Cardiac muscle cell (in vitro differentiated cells and primary cell): ENCODE measurements at regions not wholly inside any gene's neighbourhood (a gene's known extent, or its start where the extent isn't known, plus 50 kb on each side); places are given as distances from the start of the nearest gene placed in this dataset.

Experiments used
- DNase-seq, 2 donors: peaks; one replicate each; pipeline versions ENCODE4 v3.0.0 to v3.0.0-alpha.2; 2010 to 2017; ENCODE audit warnings: low read depth in 1 of 2, low spot score in 1 of 2
- H3K27ac ChIP-seq: fragments of 200-600 bp; sonication (generic); 2 replicates; pipeline ENCODE4 v1.5.1; 2016
- H3K27me3 ChIP-seq: fragments of 200-600 bp; sonication (generic); 2 replicates; pipeline ENCODE4 v1.6.0; 2016; ENCODE audit warnings: control low read depth
- H3K36me3 ChIP-seq: fragments of 200-600 bp; sonication (generic); 2 replicates; pipeline ENCODE4 v1.5.1; 2016; ENCODE audit warnings: control low read depth
- H3K4me1 ChIP-seq: fragments of 200-600 bp; sonication (generic); 2 replicates; pipeline ENCODE4 v1.8.1; 2017; ENCODE audit warnings: low read depth, mild to moderate bottlenecking, mixed run types
- H3K4me3 ChIP-seq: fragments of 200-600 bp; sonication (generic); 2 replicates; pipeline ENCODE4 v1.5.1; 2016; ENCODE audit warnings: mild to moderate bottlenecking
- H3K9me3 ChIP-seq: fragments of 200-600 bp; sonication (generic); 2 replicates; pipeline ENCODE4 v1.5.1; 2017; ENCODE audit warnings: low read depth, mild to moderate bottlenecking, control low read depth
- TF ChIP-seq, protein P1 (sequence below): IDR thresholded peaks from 2 replicates; pipeline ENCODE4 v1.5.1; 2012; ENCODE audit warnings: low read depth, mild to moderate bottlenecking, low read length

DNA sequence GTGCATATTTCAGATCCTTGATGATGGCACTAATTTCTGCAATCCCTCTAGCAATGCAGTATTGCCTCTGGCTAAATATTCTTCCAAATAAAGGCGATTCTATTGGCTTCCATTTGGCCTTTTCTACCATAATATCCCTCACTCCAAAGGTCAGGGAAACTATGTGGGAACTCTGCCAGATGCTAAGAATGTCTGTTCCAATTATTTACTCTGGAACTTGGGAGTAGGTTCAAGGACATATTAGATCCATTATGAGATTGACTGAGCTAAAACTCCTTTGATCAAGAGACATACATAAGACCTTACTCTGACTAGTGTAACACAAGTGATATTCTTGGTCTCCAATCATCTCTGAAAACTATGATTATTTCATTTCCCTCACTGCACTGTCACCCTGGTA, 674.5 kb upstream of the NECTIN3 start:
- Histone ChIP-seq H3K4me1 (no peaks in the 10 kb centered on the region), H3K9me3 (no peaks in the 10 kb centered on the region), H3K4me3 (no peak overlapping the region), H3K27me3 (no peaks in the 10 kb centered on the region), H3K27ac (no peak overlapping the region), H3K36me3 (no peaks in the 10 kb centered on the region)
- DNase-seq = no peak
- TF ChIP-seq, protein P1, sequence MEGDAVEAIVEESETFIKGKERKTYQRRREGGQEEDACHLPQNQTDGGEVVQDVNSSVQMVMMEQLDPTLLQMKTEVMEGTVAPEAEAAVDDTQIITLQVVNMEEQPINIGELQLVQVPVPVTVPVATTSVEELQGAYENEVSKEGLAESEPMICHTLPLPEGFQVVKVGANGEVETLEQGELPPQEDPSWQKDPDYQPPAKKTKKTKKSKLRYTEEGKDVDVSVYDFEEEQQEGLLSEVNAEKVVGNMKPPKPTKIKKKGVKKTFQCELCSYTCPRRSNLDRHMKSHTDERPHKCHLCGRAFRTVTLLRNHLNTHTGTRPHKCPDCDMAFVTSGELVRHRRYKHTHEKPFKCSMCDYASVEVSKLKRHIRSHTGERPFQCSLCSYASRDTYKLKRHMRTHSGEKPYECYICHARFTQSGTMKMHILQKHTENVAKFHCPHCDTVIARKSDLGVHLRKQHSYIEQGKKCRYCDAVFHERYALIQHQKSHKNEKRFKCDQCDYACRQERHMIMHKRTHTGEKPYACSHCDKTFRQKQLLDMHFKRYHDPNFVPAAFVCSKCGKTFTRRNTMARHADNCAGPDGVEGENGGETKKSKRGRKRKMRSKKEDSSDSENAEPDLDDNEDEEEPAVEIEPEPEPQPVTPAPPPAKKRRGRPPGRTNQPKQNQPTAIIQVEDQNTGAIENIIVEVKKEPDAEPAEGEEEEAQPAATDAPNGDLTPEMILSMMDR = no peak

DNA sequence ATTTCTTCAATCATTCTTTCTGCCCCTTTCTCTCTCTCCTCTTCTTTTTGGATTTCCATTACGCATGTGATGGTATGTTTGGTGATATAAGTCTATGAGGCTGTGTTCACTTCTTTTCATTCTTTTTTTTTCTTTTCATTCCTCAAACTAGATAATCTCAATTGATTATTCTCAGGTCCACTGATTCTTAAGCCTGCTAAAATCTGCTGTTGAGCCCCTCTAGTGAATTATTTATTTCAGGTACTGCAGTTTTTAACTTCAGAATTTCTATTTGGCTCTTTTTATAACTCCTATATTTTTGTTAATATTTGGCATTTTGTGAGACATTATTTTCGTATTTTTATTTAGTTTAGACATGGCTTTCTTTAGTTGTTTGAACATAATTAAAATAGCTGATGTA, 671.3 kb upstream of the NECTIN3 start:
- no peaks in the 10 kb centered on the region for H3K36me3 ChIP-seq
- DNase-seq = no peak
- H3K9me3 ChIP-seq = no peaks in the 10 kb centered on the region
- no peaks in the 10 kb centered on the region for H3K27me3 ChIP-seq
- H3K4me3 ChIP-seq = no peak overlapping the region
- H3K27ac ChIP-seq = no peak overlapping the region
- H3K4me1 ChIP-seq = no peaks in the 10 kb centered on the region
- TF ChIP-seq, protein P1 = no peak

DNA sequence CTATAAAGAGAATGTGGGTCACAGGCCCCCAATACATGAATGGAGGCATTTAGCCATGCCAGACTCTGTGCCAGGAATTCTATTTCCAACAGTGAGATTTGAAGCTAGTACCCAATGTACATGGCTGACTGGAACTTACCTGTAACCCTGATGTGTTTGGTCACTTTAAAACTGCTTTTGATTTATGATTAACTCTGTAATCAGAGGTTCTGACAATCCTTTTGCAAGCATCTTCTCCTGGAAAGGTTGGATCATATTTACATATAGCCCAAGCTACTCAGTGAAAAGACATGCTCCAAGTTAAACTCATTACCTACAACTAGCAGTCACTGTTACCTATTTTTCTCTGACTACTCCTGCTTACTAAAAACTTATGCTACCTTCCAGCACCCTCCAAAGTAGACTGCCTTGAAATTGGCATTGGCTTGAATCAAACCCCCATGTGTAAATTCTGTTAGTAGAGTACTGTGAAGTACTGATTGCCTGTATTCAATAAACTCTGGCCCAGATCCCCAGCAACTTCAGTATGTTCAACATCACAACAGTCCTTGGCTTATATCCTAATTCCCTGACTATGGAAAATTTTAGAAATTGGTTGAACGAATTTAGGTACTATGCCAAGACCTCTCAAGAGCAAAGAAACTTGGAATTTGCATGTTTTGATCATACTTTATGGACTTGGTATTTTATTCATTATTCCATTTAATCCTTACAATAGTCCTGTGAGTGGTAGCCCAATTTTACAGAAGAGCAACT, 665.6 kb upstream of the NECTIN3 start:
- H3K36me3 ChIP-seq = no peaks in the 10 kb centered on the region
- no peak for DNase-seq
- TF ChIP-seq, protein P1 = no peak
- no peak overlapping the region for H3K4me3 ChIP-seq
- no peaks in the 10 kb centered on the region for H3K4me1 ChIP-seq
- H3K27ac ChIP-seq = no peak overlapping the region
- H3K9me3 ChIP-seq = no peaks in the 10 kb centered on the region
- no peaks in the 10 kb centered on the region for H3K27me3 ChIP-seq

DNA sequence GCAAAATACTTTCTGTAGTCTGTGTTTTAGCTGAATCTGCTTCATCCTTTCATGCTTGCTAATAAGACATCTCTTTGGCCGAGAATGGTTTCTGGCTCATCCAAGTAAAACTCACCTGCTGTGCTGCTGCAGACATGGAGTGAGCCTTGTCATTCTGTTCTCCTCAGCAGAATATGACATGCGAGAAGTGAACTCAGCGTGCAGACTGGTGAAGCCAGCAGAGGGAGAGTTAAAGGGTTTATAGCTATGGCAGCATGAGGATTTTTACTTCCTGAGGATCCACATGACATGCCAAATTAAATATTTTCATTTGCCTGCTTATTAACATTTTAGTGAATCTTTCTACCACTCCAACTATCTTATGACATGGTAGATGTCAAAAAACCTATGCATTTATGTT, 658.4 kb upstream of the NECTIN3 start:
- Histone ChIP-seq H3K27me3 (no peaks in the 10 kb centered on the region), H3K4me3 (no peak overlapping the region), H3K9me3 (no peaks in the 10 kb centered on the region), H3K27ac (no peak overlapping the region), H3K4me1 (no peaks in the 10 kb centered on the region), H3K36me3 (no peaks in the 10 kb centered on the region)
- TF ChIP-seq, protein P1 = no peak
- DNase-seq = no peak

DNA sequence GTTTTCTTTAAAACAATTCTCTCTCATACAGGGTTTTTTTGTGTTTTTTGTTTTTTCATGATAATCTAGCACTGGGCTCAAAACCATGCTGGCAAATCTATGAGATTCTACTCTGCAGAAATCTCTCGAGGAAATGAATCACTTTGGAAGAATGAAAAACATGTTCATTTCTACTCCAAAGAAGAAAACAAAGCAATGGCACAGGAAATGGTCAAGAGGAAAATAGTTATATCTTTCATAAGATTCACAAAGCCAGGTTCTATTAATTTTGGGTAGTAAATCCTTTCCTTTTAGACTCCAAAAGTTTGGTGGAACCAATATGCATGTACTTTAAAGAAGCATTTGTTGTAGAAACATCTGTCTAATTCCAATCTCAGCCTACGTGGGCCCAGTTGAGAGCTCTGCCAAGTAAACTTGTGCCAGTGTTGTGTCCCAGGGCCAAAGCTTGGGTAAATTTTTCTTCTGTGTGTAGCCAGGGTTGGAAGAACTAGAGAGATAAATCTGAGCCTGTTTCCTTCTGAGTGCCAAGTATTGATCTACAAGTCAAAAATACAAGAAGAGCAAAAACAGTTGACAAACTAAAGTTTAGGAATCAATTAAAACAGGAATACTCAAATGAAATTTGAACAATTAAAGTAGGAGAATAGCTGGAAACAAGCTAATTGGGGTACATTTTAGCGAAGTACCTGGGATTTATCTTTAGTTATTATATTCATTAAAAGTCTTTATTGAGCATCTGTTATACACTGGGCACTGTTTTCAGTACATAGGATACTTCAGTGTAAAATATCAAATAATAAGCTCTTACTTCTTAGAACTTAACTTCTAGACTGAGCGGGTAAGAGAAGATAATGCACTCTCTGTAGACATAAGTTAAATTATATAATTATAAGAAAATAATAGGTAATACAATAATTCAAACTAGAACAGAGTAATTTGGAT, 657.5 kb upstream of the NECTIN3 start:
- Histone ChIP-seq H3K27me3 (no peaks in the 10 kb centered on the region), H3K9me3 (no peaks in the 10 kb centered on the region), H3K4me3 (no peak overlapping the region), H3K27ac (no peak overlapping the region), H3K4me1 (no peaks in the 10 kb centered on the region), H3K36me3 (no peaks in the 10 kb centered on the region)
- DNase-seq = peak in 1 of 2 donors; percentile 89
- TF ChIP-seq, protein P1 = no peak
